Urinary bladder (tissue), 3 donors: ENCODE measurements at regions not wholly inside any gene's neighbourhood (a gene's known extent, or its start where the extent isn't known, plus 50 kb on each side); places are given as distances from the start of the nearest gene placed in this dataset.

Experiments
- DNase-seq: peaks from one replicate; pipeline ENCODE4 v3.0.0-alpha.2; 2015; ENCODE audit errors: extremely low spot score
- H3K27ac ChIP-seq: one replicate; pipeline ENCODE4 v1.5.1; 2013; ENCODE audit warnings: low read depth, mild to moderate bottlenecking, moderate library complexity
- H3K36me3 ChIP-seq: one replicate; pipeline ENCODE4 v1.6.1; 2013; ENCODE audit warnings: mild to moderate bottlenecking, moderate library complexity; ENCODE audit not compliant: insufficient read depth
- H3K4me1 ChIP-seq: one replicate; pipeline ENCODE4 v1.6.1; 2013; ENCODE audit warnings: mild to moderate bottlenecking, moderate library complexity; ENCODE audit not compliant: insufficient read depth
- H3K4me3 ChIP-seq: one replicate; pipeline ENCODE4 v1.5.1; 2013; ENCODE audit warnings: low read depth, low read length
- WGBS: extraction: QIAGEN DNeasy Blood & Tissue Kit; methylation state at CpG from one replicate; pipeline ENCODE4 v1.1.7; 2013; 5-methylcytosine and 5-hydroxymethylcytosine counted together
- donor health status: healthy with polysubstance abuse.
- donor health status: healthy.

DNA sequence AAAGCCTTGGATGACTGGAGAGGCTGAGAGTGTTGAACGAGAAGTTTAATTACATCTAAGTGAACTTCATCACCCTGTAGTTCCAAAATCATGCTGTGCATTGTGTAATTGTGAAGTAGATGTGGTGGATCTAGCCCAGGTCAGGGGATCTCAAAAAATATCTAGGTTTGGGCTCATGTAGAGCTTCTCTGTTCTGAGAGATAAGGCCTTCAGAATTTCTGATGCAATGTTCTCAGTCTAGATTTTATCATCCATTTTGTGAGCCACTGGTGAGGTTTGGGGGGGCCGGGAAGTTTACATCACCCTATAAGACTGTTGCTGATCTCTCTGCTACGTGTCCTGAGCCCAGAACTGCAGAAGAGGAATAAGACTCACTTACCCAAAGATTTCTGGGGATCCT is 719.4 kb downstream of the SOCS6 start:
- DNase-seq = no peak
- Histone ChIP-seq H3K27ac (no peak overlapping the region), H3K4me1 (no peaks in the 10 kb centered on the region), H3K36me3 (no peaks in the 10 kb centered on the region), H3K4me3 (no peak overlapping the region)
- 70% methylated on average over 3 of the region's 3 CpGs for WGBS

- Histone ChIP-seq H3K36me3 (no peaks in the 10 kb centered on the region), H3K4me3 (no peak overlapping the region), H3K27ac (no peak overlapping the region), H3K4me1 (no peaks in the 10 kb centered on the region)
- no peak for DNase-seq
- 60% methylated on average over 2 of the region's 2 CpGs for WGBS
These were observed 712.8 kb downstream of the SOCS6 start for GRCh38 chr18:71001597-71001996.

DNA sequence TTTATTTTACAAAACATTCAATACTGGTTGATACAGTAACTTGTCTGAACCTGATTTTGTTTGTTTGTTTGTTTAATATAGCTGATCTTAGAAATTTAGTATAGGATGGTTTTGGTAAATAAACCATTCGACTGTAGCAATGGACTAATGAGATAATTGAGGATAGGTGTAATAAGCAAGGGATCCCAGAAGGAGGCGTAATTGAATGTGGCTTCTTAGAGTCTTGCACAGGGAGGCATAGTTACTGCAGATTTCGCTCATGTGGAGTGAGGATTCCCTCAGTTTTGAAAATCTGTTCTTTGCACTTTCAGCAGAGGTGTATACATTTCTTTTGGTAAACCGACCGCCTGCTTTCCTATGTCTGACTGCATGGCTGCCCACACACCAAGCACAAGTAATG is 709.6 kb downstream of the SOCS6 start:
- Histone ChIP-seq H3K4me3 (no peak overlapping the region), H3K4me1 (no peaks in the 10 kb centered on the region), H3K27ac (no peak overlapping the region), H3K36me3 (no peaks in the 10 kb centered on the region)
- 80% methylated on average over 5 of the region's 5 CpGs for WGBS
- DNase-seq = no peak

DNA sequence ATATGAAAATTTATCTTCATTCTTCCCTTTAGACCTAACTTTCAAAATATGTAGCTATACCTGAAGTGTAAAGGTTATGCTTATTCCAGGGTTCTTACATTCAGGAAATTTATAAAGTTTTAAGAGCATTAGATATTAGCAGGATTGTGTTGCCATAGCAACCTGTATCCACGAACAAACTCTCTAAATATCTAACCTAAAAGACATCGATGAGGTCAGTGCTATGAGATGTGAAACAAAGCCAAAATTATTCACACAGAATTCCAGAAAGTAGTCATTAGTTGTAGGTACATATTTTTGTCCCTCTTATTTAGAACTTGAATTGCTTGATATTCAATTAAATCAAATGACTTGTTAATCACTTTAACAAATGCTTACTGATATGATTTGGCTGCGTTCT is 705.3 kb downstream of the SOCS6 start:
- H3K4me1 ChIP-seq = no peaks in the 10 kb centered on the region
- H3K36me3 ChIP-seq = no peaks in the 10 kb centered on the region
- H3K4me3 ChIP-seq = no peak overlapping the region
- DNase-seq = no peak
- WGBS = 67% methylated on average over 3 of the region's 3 CpGs
- no peak overlapping the region for H3K27ac ChIP-seq

GRCh38 chr18:70991577-70991976 is 702.7 kb downstream of the SOCS6 start:
- DNase-seq = no peak
- H3K36me3 ChIP-seq = no peaks in the 10 kb centered on the region
- H3K4me3 ChIP-seq = no peak overlapping the region
- H3K27ac ChIP-seq = no peak overlapping the region
- no peaks in the 10 kb centered on the region for H3K4me1 ChIP-seq

DNA sequence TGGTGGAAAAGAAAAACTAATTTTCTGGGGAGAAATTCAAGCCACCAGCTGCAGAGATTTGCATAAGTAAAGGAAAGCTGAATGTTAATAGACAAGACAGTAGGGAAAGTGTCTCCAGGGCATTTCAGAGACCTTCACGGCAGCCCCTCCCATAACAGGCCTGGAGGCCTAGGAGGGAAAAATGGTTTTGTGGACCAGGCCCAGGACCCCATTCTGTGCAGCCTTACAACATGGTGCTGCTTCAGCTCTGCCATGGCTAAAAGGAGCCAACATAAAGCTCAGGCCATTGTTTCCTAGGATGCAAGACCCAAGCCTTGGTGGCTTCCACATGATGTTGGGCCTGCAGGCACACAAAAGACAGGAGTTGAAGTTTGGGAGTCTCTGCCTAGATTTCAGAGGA is 697.1 kb downstream of the SOCS6 start:
- H3K4me3 ChIP-seq = no peak overlapping the region
- WGBS = 93% methylated on average over 1 of the region's 1 CpG

DNA sequence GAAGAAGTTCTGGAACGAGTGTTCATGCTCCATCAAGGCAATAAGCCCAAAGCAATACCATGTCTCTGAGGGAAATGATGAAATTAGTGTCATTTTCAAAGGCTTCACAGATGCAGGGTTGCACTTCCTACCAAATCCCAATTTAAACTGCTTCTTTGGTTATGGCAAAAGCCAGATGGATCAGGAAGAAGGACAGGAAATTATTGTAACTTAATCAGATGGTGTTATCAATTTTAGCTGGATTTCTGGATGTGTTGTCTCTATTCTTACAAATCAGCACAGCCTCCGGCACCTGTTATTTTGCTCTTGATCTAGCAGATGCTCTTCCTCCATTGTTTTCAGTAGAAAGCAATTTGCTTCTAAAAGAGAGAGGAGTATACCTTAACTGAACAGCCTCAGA is 693.4 kb downstream of the SOCS6 start:
- H3K4me3 ChIP-seq = no peak overlapping the region
- no peaks in the 10 kb centered on the region for H3K36me3 ChIP-seq
- WGBS = 72% methylated on average over 2 of the region's 2 CpGs
- H3K4me1 ChIP-seq = no peaks in the 10 kb centered on the region
- no peak for DNase-seq
- no peak overlapping the region for H3K27ac ChIP-seq

More for the DNA sequence above, 697.1 kb downstream of the SOCS6 start:
- H3K36me3 ChIP-seq = no peaks in the 10 kb centered on the region
- H3K27ac ChIP-seq = no peak overlapping the region
- DNase-seq = no peak
- H3K4me1 ChIP-seq = no peaks in the 10 kb centered on the region

GRCh38 chr18:70981400-70982140 is 692.7 kb downstream of the SOCS6 start:
- Histone ChIP-seq H3K4me1 (no peaks in the 10 kb centered on the region), H3K27ac (no peak overlapping the region), H3K36me3 (no peaks in the 10 kb centered on the region), H3K4me3 (no peak overlapping the region)
- WGBS = 75% methylated on average over 6 of the region's 6 CpGs
- no peak for DNase-seq

- H3K27ac ChIP-seq = no peak overlapping the region
- no peak overlapping the region for H3K4me3 ChIP-seq
- no peaks in the 10 kb centered on the region for H3K36me3 ChIP-seq
- DNase-seq = no peak
- 56% methylated on average over 5 of the region's 5 CpGs for WGBS
- H3K4me1 ChIP-seq = no peaks in the 10 kb centered on the region
These were observed 684.8 kb downstream of the SOCS6 start for GRCh38 chr18:70973626-70974025.

DNA sequence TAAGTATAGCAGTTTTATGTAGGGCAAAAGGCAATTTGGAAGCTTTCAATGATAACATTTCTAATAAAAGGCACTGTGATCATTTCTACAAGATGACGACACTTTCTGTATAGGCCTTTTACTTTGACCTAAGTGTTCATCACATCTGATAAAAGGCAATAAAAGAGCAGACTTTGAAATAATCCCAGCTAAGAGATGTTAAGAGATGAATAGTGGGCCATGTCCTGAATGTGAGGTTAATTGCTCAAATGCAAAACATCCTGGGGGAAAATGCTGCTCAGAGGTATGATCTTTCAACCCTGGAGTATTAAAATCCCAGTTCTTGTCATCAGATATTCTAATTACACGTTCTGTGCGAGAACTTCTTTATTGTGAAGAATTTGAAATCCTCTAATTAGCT is 677.6 kb downstream of the SOCS6 start:
- DNase-seq = no peak
- 51% methylated on average over 3 of the region's 3 CpGs for WGBS
- no peaks in the 10 kb centered on the region for H3K36me3 ChIP-seq
- no peak overlapping the region for H3K4me3 ChIP-seq
- H3K27ac ChIP-seq = no peak overlapping the region
- no peaks in the 10 kb centered on the region for H3K4me1 ChIP-seq

- DNase-seq = no peak
- H3K27ac ChIP-seq = no peak overlapping the region
- no peak overlapping the region for H3K4me3 ChIP-seq
- no peaks in the 10 kb centered on the region for H3K4me1 ChIP-seq
- WGBS = 90% methylated on average over 3 of the region's 3 CpGs
- H3K36me3 ChIP-seq = no peaks in the 10 kb centered on the region
These were observed 673.1 kb downstream of the SOCS6 start for GRCh38 chr18:70961939-70962338.

- Histone ChIP-seq H3K27ac (no peak overlapping the region), H3K4me1 (no peaks in the 10 kb centered on the region), H3K4me3 (no peak overlapping the region), H3K36me3 (no peaks in the 10 kb centered on the region)
- WGBS = 86% methylated on average over 6 of the region's 6 CpGs
- DNase-seq = no peak
These were observed 667.7 kb downstream of the SOCS6 start for GRCh38 chr18:70956554-70956953.

DNA sequence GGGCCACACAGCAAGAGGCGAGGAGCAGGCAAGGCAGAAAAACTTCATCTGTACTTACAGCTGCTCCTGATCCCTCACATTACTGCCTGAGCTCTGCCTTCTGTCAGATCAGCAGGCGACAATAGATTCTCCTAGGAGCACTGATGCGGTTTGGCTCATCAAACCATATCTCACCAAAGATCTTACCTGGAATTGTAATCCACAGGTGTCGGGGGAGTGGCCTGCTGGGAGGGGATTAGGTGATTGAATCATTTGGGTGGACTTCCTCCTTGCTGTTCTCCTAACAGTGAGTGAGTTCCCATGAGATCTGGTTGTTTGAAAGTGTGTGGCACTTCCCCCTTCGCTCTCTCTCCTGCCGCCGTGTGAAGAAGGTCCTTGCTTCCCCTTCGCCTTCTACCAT is 647.3 kb downstream of the SOCS6 start:
- 84% methylated on average over 8 of the region's 8 CpGs for WGBS
- H3K27ac ChIP-seq = no peak overlapping the region
- H3K36me3 ChIP-seq = no peaks in the 10 kb centered on the region
- H3K4me3 ChIP-seq = no peak overlapping the region
- no peak for DNase-seq
- no peaks in the 10 kb centered on the region for H3K4me1 ChIP-seq

GRCh38 chr18:70931942-70932814 is 643.3 kb downstream of the SOCS6 start:
- Histone ChIP-seq H3K36me3 (no peaks in the 10 kb centered on the region), H3K4me3 (no peak overlapping the region), H3K27ac (no peak overlapping the region), H3K4me1 (no peaks in the 10 kb centered on the region)
- no peak for DNase-seq
- WGBS = 56% methylated on average over 7 of the region's 7 CpGs
